ENCODE measurements at regions not wholly inside any gene's neighbourhood (a gene's known extent, or its start where the extent isn't known, plus 50 kb on each side); places are given as distances from the start of the nearest gene placed in this dataset.

DNA sequence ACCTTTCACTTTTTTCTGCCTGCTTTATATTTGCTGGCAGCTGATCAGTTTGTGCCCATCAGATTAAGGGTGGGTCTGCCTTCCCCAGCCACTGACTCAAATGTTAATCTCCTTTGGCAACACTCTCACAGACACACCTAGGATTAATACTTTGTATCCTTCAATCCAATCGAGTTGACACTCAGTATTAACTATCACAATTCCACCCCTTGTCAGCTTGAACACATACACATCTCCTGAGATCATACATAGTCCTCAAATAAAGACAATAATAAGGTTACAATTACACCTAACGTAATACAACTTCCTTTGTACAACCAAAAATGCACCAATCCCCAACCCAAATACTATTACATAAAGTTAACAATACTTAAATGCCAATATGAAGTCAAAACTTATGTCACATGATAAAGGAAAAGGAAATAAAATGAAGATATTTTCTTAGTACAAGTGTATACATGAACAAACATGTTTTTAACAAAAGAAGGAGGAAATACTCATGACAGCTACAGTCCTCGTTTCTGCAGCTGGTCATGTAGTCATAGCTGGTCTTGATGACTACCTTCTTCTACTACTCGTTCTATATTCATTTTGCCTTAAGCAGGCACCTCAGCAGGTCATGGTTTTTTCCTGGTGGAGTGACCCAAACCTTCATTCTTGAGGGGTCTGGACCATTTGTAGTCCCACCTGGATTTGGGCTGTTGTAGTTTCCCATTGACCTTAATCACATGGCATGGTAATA lies 96.7 kb upstream of the CABCOCO1 start (continued):
- TF ChIP-seq JUND (IDR thresholded peaks at IDR 0.05) (no peak), EGR1 (IDR thresholded peaks at IDR 0.05; ENCODE audit: low read depth in 2 of 2) (no peak), SP1 (IDR thresholded peaks at IDR 0.05) (no peak), YY1 (IDR thresholded peaks at IDR 0.05) (no peak), RAD21 (IDR thresholded peaks at IDR 0.05) (no peak)
- TF ChIP-seq, protein P1, sequence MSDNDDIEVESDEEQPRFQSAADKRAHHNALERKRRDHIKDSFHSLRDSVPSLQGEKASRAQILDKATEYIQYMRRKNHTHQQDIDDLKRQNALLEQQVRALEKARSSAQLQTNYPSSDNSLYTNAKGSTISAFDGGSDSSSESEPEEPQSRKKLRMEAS (IDR thresholded peaks at IDR 0.05), result no peak
- TF ChIP-seq, protein P2, sequence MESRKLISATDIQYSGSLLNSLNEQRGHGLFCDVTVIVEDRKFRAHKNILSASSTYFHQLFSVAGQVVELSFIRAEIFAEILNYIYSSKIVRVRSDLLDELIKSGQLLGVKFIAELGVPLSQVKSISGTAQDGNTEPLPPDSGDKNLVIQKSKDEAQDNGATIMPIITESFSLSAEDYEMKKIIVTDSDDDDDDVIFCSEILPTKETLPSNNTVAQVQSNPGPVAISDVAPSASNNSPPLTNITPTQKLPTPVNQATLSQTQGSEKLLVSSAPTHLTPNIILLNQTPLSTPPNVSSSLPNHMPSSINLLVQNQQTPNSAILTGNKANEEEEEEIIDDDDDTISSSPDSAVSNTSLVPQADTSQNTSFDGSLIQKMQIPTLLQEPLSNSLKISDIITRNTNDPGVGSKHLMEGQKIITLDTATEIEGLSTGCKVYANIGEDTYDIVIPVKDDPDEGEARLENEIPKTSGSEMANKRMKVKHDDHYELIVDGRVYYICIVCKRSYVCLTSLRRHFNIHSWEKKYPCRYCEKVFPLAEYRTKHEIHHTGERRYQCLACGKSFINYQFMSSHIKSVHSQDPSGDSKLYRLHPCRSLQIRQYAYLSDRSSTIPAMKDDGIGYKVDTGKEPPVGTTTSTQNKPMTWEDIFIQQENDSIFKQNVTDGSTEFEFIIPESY (IDR thresholded peaks at IDR 0.05), result no peak

DNA sequence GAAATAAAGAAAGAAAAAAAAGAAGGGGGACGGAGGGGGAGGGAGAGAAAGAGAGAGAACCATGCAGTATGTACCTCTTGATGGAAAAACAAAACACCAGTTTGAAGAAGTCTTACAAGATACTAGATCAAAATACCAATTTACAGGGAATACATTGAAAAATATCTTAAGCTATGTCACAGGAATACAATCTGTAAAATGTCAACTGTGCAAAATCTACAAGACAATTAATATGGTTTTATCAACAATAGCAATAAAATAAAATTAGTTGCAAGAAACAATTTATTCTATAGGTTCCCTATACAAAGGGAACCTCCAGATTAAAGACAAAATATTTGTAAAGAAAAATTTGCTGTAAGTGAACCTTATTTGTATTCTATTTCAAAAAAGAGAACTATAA lies 98.3 kb upstream of the CABCOCO1 start:
- Histone ChIP-seq H3K9ac (ENCODE audit: low read depth in 1 of 2, low read length in 2 of 2) (no peak overlapping the region), H3K27me3 (ENCODE audit: control insufficient read depth in 4 of 4, insufficient read depth in 4 of 4, low read length in 3 of 4) (no peaks in the 10 kb centered on the region), H3K27ac (ENCODE audit: low read depth in 1 of 2, low read length in 2 of 2) (no peak overlapping the region), H3K4me1 (ENCODE audit: control insufficient read depth in 4 of 4, insufficient read depth in 4 of 4, low read length in 3 of 4) (no peaks in the 10 kb centered on the region), H3K4me3 (ENCODE audit: low read depth in 1 of 3, low read length in 3 of 3) (no peak overlapping the region), H3K9me3 (ENCODE audit: control insufficient read depth in 4 of 4, low read length in 3 of 4) (peaks cover 0 to 3% (median 0%) of the 10 kb centered on the region in 4 donors), H3K36me3 (ENCODE audit: control insufficient read depth in 4 of 4, insufficient read depth in 3 of 4, low read depth in 1 of 4, low read length in 3 of 4) (no peaks in the 10 kb centered on the region)
- 75% methylated on average over 1 of the region's 1 CpG for WGBS
- DNase-seq (ENCODE audit: low spot score), result no peak
- TF ChIP-seq, protein P1 (IDR thresholded peaks at IDR 0.05), result no peak
- no peak for TF ChIP-seq YY1 (IDR thresholded peaks at IDR 0.05)

DNA sequence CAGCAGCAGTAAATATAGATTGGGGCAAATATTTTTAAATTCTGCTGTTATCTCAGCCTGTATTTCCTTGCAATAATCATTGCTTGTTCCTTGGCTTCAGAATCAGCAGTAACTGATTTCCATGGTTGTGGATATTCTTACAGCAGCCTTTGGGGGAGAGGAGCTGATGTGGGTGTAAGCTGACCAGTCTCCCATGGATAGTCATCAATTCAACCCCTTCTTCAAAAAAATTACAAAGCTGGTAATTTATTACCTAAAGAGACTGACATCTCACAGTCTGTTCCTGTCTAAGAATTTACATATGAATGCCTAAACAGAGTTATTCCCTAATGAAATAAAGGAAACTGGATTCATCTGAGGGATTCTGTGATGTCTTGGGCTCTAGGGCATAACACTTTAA lies 103.1 kb upstream of the CABCOCO1 start:
- no peaks in the 10 kb centered on the region for H3K4me1 ChIP-seq (ENCODE audit: control insufficient read depth in 4 of 4, insufficient read depth in 4 of 4, low read length in 3 of 4)
- H3K4me3 ChIP-seq (ENCODE audit: low read depth in 1 of 3, low read length in 3 of 3), result no peak overlapping the region
- H3K9me3 ChIP-seq (ENCODE audit: control insufficient read depth in 4 of 4, low read length in 3 of 4), result no peaks in the 10 kb centered on the region
- H3K27ac ChIP-seq (ENCODE audit: low read depth in 1 of 2, low read length in 2 of 2), result no peak overlapping the region
- no peak overlapping the region for H3K9ac ChIP-seq (ENCODE audit: low read depth in 1 of 2, low read length in 2 of 2)
- no peak for DNase-seq (ENCODE audit: low spot score)
- peaks cover 0 to 2% (median 0%) of the 10 kb centered on the region in 4 donors for H3K27me3 ChIP-seq (ENCODE audit: control insufficient read depth in 4 of 4, insufficient read depth in 4 of 4, low read length in 3 of 4)
- TF ChIP-seq RAD21 (IDR thresholded peaks at IDR 0.05) (no peak), TAF1 (conservative IDR thresholded peaks at IDR 0.05) (no peak), HNF4A (conservative IDR thresholded peaks at IDR 0.05) (no peak), RXRA (IDR thresholded peaks at IDR 0.05) (no peak), NR2F2 (IDR thresholded peaks at IDR 0.05) (no peak), JUND (IDR thresholded peaks at IDR 0.05) (no peak), YY1 (IDR thresholded peaks at IDR 0.05) (no peak), SP1 (IDR thresholded peaks at IDR 0.05) (no peak), HNF4G (IDR thresholded peaks at IDR 0.05) (no peak), EGR1 (IDR thresholded peaks at IDR 0.05; ENCODE audit: low read depth in 2 of 2) (no peak), GABPA (IDR thresholded peaks at IDR 0.05 in 1 of 2, conservative IDR thresholded peaks at IDR 0.05 in 1 of 2) (no peak), FOXA1 (IDR thresholded peaks at IDR 0.05) (no peak), FOXA2 (IDR thresholded peaks at IDR 0.05) (no peak)
- TF ChIP-seq, protein P3, sequence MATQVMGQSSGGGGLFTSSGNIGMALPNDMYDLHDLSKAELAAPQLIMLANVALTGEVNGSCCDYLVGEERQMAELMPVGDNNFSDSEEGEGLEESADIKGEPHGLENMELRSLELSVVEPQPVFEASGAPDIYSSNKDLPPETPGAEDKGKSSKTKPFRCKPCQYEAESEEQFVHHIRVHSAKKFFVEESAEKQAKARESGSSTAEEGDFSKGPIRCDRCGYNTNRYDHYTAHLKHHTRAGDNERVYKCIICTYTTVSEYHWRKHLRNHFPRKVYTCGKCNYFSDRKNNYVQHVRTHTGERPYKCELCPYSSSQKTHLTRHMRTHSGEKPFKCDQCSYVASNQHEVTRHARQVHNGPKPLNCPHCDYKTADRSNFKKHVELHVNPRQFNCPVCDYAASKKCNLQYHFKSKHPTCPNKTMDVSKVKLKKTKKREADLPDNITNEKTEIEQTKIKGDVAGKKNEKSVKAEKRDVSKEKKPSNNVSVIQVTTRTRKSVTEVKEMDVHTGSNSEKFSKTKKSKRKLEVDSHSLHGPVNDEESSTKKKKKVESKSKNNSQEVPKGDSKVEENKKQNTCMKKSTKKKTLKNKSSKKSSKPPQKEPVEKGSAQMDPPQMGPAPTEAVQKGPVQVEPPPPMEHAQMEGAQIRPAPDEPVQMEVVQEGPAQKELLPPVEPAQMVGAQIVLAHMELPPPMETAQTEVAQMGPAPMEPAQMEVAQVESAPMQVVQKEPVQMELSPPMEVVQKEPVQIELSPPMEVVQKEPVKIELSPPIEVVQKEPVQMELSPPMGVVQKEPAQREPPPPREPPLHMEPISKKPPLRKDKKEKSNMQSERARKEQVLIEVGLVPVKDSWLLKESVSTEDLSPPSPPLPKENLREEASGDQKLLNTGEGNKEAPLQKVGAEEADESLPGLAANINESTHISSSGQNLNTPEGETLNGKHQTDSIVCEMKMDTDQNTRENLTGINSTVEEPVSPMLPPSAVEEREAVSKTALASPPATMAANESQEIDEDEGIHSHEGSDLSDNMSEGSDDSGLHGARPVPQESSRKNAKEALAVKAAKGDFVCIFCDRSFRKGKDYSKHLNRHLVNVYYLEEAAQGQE (IDR thresholded peaks at IDR 0.05), result no peak
- TF ChIP-seq, protein P4, sequence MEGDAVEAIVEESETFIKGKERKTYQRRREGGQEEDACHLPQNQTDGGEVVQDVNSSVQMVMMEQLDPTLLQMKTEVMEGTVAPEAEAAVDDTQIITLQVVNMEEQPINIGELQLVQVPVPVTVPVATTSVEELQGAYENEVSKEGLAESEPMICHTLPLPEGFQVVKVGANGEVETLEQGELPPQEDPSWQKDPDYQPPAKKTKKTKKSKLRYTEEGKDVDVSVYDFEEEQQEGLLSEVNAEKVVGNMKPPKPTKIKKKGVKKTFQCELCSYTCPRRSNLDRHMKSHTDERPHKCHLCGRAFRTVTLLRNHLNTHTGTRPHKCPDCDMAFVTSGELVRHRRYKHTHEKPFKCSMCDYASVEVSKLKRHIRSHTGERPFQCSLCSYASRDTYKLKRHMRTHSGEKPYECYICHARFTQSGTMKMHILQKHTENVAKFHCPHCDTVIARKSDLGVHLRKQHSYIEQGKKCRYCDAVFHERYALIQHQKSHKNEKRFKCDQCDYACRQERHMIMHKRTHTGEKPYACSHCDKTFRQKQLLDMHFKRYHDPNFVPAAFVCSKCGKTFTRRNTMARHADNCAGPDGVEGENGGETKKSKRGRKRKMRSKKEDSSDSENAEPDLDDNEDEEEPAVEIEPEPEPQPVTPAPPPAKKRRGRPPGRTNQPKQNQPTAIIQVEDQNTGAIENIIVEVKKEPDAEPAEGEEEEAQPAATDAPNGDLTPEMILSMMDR (IDR thresholded peaks at IDR 0.05; ENCODE audit: low read depth, low read length, missing input control), result no peak
- TF ChIP-seq, protein P2 (IDR thresholded peaks at IDR 0.05), result no peak
- TF ChIP-seq, protein P1 (IDR thresholded peaks at IDR 0.05), result no peak
- TF ChIP-seq, protein P5, sequence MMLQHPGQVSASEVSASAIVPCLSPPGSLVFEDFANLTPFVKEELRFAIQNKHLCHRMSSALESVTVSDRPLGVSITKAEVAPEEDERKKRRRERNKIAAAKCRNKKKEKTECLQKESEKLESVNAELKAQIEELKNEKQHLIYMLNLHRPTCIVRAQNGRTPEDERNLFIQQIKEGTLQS (IDR thresholded peaks at IDR 0.05), result no peak
- no peaks in the 10 kb centered on the region for H3K36me3 ChIP-seq (ENCODE audit: control insufficient read depth in 4 of 4, insufficient read depth in 3 of 4, low read depth in 1 of 4, low read length in 3 of 4)
